HepG2 (cell line): ENCODE measurements at regions not wholly inside any gene's neighbourhood (a gene's known extent, or its start where the extent isn't known, plus 50 kb on each side); places are given as distances from the start of the nearest gene placed in this dataset.

Experiments
- ATAC-seq: fragments of 200-7000 bp; cut with Tn5 transposase; 3 replicates; pipeline ENCODE4 v1.9.1; 2020; ENCODE audit warnings: mild to moderate bottlenecking, moderate library complexity
- BruUV-seq: library from RNA; stranded (reverse); fragments of 400-500 nt; replicated peaks from 2 replicates; lab custom pipeline; 2021; lab: Mats Ljungman, UMichigan
- CTCF ChIA-PET: fragments of 300-600 bp; formaldehyde crosslinking; extraction: SDS; loops from one replicate; lab custom pipeline; 2021; ENCODE audit warnings: low total read pairs, inconsistent platforms, low intra/inter-chr PET ratio; lab: Yijun Ruan, JAX
- POLR2A ChIA-PET: fragments of 350-600 bp; sonication (Branson Sonifier 250); formaldehyde crosslinking; loops from one replicate; lab custom pipeline; 2020; ENCODE audit warnings: antibody characterized with exemption, inconsistent platforms; lab: Yijun Ruan, JAX
- DNase-seq: peaks from one replicate; pipeline ENCODE4 v3.0.0-alpha.2; 2015; ENCODE audit warnings: low spot score
- FAIRE-seq: peaks from 3 replicates; lab custom pipeline; 2011; peaks lifted over from hg19 to GRCh38; lab: Jason Lieb, UNC
- H2AFZ ChIP-seq: one replicate; pipeline ENCODE4 v1.6.1; 2011; ENCODE audit warnings: low read length, inconsistent platforms
- H3K27ac ChIP-seq: fragments of 300-600 bp; 3 replicates; pipeline ENCODE4 v1.8.0; 2011; ENCODE audit warnings: mixed run types, mild to moderate bottlenecking, mixed read lengths, low read length, inconsistent platforms; ENCODE audit not compliant: insufficient read depth; ENCODE audit errors: extremely low read length
- H3K27me3 ChIP-seq, 2 experiments: fragments of 200-600 bp in 1 of 2; 2 replicates in 1 of 2; 3 replicates in 1 of 2; pipeline versions ENCODE4 v1.6.0 to v1.8.0; 2011; ENCODE audit warnings: low read length in 2 of 2, mild to moderate bottlenecking in 2 of 2, moderate library complexity in 2 of 2, inconsistent platforms in 1 of 2; ENCODE audit not compliant: insufficient read depth in 2 of 2, control insufficient read depth in 1 of 2
- H3K36me3 ChIP-seq, 2 experiments: fragments of 200-600 bp in 1 of 2; replicated peaks in 1 of 2; 2 replicates in 1 of 2; 3 replicates in 1 of 2; pipeline versions ENCODE4 v1.5.1 to v1.8.0; 2011; ENCODE audit warnings: low read length in 2 of 2, inconsistent platforms in 1 of 2; ENCODE audit not compliant: insufficient read depth in 2 of 2, control insufficient read depth in 1 of 2
- H3K4me1 ChIP-seq: 2 replicates; pipeline ENCODE4 v1.5.1; 2012; ENCODE audit warnings: low read length, inconsistent platforms; ENCODE audit not compliant: insufficient read depth
- H3K4me2 ChIP-seq: 2 replicates; pipeline ENCODE4 v1.6.0; 2011; ENCODE audit warnings: low read depth, low read length, inconsistent platforms
- H3K4me3 ChIP-seq, 3 experiments: fragments of 200-600 bp in 1 of 3; sonication (generic), shearing (Covaris generic) in 1 of 3; replicated peaks in 1 of 3; 2 replicates each; pipeline ENCODE4 v1.5.1; 2011 to 2016; ENCODE audit warnings: low read length in 3 of 3, inconsistent platforms in 2 of 3, low read depth in 2 of 3, mild to moderate bottlenecking in 2 of 3, control low read depth in 1 of 3, mixed read lengths in 1 of 3; ENCODE audit not compliant: insufficient read depth in 1 of 3
- H3K79me2 ChIP-seq: one replicate; pipeline ENCODE4 v1.6.1; 2011; ENCODE audit warnings: low read length, inconsistent platforms; ENCODE audit not compliant: insufficient read depth
- H3K9ac ChIP-seq: 2 replicates; pipeline ENCODE4 v1.6.0; 2011; ENCODE audit warnings: mild to moderate bottlenecking, low read depth, low read length, inconsistent platforms; ENCODE audit not compliant: insufficient read depth
- H3K9me3 ChIP-seq: 2 replicates; pipeline ENCODE4 v1.5.1; 2012; ENCODE audit warnings: mild to moderate bottlenecking, low read length
- H4K20me1 ChIP-seq: 2 replicates; pipeline ENCODE4 v1.6.0; 2011; ENCODE audit warnings: inconsistent platforms, mild to moderate bottlenecking, low read length, moderate library complexity; ENCODE audit not compliant: insufficient read depth
- ARHGAP35 ChIP-seq: sonication (generic); formaldehyde crosslinking; IDR thresholded peaks from 2 replicates; pipeline ENCODE4 v1.9.0; 2022; ENCODE audit warnings: mild to moderate bottlenecking, inconsistent platforms, moderate library complexity, missing genetic modification reagents, borderline replicate concordance
- CTCF ChIP-seq: sonication (generic); formaldehyde crosslinking; IDR thresholded peaks from 2 replicates; pipeline ENCODE4 v1.5.0; 2020; ENCODE audit warnings: mild to moderate bottlenecking, missing genetic modification reagents, moderate library complexity
- ELF1 ChIP-seq: sonication (generic); formaldehyde crosslinking; IDR thresholded peaks from 2 replicates; pipeline ENCODE4 v1.4.0; 2020; ENCODE audit warnings: missing genetic modification reagents
- FOXA3 ChIP-seq: IDR thresholded peaks from 2 replicates; pipeline ENCODE4 v1.6.1; 2016; ENCODE audit warnings: missing genetic modification reagents, missing compliant biosample characterization
- HNRNPUL1 ChIP-seq: fragments of 200-400 bp; formaldehyde crosslinking; IDR thresholded peaks from 2 replicates; pipeline ENCODE4 v1.6.1; 2017; ENCODE audit warnings: low read depth, mild to moderate bottlenecking, low read length, moderate library complexity
- HOXA3 ChIP-seq: sonication (generic); formaldehyde crosslinking; IDR thresholded peaks from 2 replicates; pipeline ENCODE4 v1.5.0; 2020; ENCODE audit warnings: missing genetic modification reagents
- PCBP2 ChIP-seq: fragments of 200-400 bp; formaldehyde crosslinking; optimal IDR thresholded peaks from 2 replicates; pipeline ENCODE3; 2018; ENCODE audit warnings: low read length, low read depth; ENCODE audit not compliant: poor library complexity, severe bottlenecking
- SAP130 ChIP-seq: IDR thresholded peaks from 2 replicates; pipeline ENCODE4 v1.6.1; 2016; ENCODE audit warnings: low read depth
- SRSF9 ChIP-seq: fragments of 200-400 bp; formaldehyde crosslinking; IDR thresholded peaks from 2 replicates; pipeline ENCODE4 v1.6.1; 2018; ENCODE audit warnings: borderline replicate concordance, mild to moderate bottlenecking, low read depth, low read length; ENCODE audit not compliant: insufficient read depth, poor library complexity, severe bottlenecking
- U2AF2 ChIP-seq: fragments of 200-400 bp; formaldehyde crosslinking; IDR thresholded peaks from 2 replicates; pipeline ENCODE4 v1.6.1; 2017; ENCODE audit warnings: low read depth, mild to moderate bottlenecking, low read length
- ZFP82 ChIP-seq: sonication (generic); formaldehyde crosslinking; IDR thresholded peaks from 2 replicates; pipeline ENCODE4 v1.5.1; 2020; ENCODE audit warnings: mild to moderate bottlenecking, missing genetic modification reagents, borderline replicate concordance
- ZNF18 ChIP-seq: sonication (generic); formaldehyde crosslinking; IDR thresholded peaks from 2 replicates; pipeline ENCODE4 v1.8.0; 2022; ENCODE audit warnings: mild to moderate bottlenecking, missing genetic modification reagents; ENCODE audit not compliant: insufficient replicate concordance
- ZNF224 ChIP-seq: sonication (generic); formaldehyde crosslinking; IDR thresholded peaks from 2 replicates; pipeline ENCODE4 v1.5.0; 2020; ENCODE audit warnings: mild to moderate bottlenecking, missing genetic modification reagents
- ZNF30 ChIP-seq: sonication (generic); formaldehyde crosslinking; IDR thresholded peaks from 2 replicates; pipeline ENCODE4 v1.5.0; 2020; ENCODE audit warnings: mild to moderate bottlenecking, missing genetic modification reagents
- ZNF343 ChIP-seq: sonication (generic); formaldehyde crosslinking; IDR thresholded peaks from 2 replicates; pipeline ENCODE4 v1.4.0; 2020; ENCODE audit warnings: mild to moderate bottlenecking, missing genetic modification reagents
- ZNF513 ChIP-seq: sonication (generic); formaldehyde crosslinking; conservative IDR thresholded peaks from 2 replicates; pipeline ENCODE4 v1.5.0; 2020; ENCODE audit warnings: missing genetic modification reagents
- ZNF550 ChIP-seq: sonication (generic); formaldehyde crosslinking; IDR thresholded peaks from 2 replicates; pipeline ENCODE4 v1.4.0; 2020; ENCODE audit warnings: mild to moderate bottlenecking, missing genetic modification reagents, borderline replicate concordance
- ZNF556 ChIP-seq: sonication (generic); formaldehyde crosslinking; IDR thresholded peaks from 2 replicates; pipeline ENCODE4 v1.4.0; 2020; ENCODE audit warnings: mild to moderate bottlenecking, missing genetic modification reagents, borderline replicate concordance
- ZNF749 ChIP-seq: sonication (generic); formaldehyde crosslinking; IDR thresholded peaks from 2 replicates; pipeline ENCODE4 v1.8.0; 2022; ENCODE audit warnings: mild to moderate bottlenecking, missing genetic modification reagents, moderate library complexity, borderline replicate concordance
- ZNF761 ChIP-seq: sonication (generic); formaldehyde crosslinking; conservative IDR thresholded peaks from 2 replicates; pipeline ENCODE4 v1.4.0; 2020; ENCODE audit warnings: mild to moderate bottlenecking, missing genetic modification reagents
- ZNF775 ChIP-seq: sonication (generic); formaldehyde crosslinking; IDR thresholded peaks from 2 replicates; pipeline ENCODE4 v1.4.0; 2020; ENCODE audit warnings: missing genetic modification reagents, mild to moderate bottlenecking, moderate library complexity, borderline replicate concordance
- WGBS: methylation state at CpG from one replicate; pipeline ENCODE4 v1.1.6; 2017; ENCODE audit warnings: low lambda C conversion rate; 5-methylcytosine and 5-hydroxymethylcytosine counted together
- in situ Hi-C: cut with HindIII; loops from 2 replicates; pipeline ENCODE4 v1.10.0; 2017; ENCODE audit warnings: low pct_unique_long_range_greater_than_20kb; ENCODE audit not compliant: extremely low pct_ligation_motif_present
- intact Hi-C: fragments of 100-400 bp; cut with micrococcal nuclease; formaldehyde crosslinking; loops from one replicate; pipeline ENCODE4 v1.10.0; 2022; ENCODE audit not compliant: unreplicated experiment

- TF ChIP-seq HOXA3: no peak
- TF ChIP-seq ZFP82: no peak
- no peak for TF ChIP-seq ZNF343 (CRISPR knock-in tag)
- no peak for TF ChIP-seq ARHGAP35 (CRISPR knock-in tag)
- no peak for TF ChIP-seq FOXA3 (CRISPR knock-in tag)
Measured at GRCh38 chr11:28412029-28412428, 303.8 kb downstream of the METTL15 start (continued).

- POLR2A ChIA-PET: no interaction called here
- BruUV-seq: no TSS peak
- Histone ChIP-seq H2AFZ (no peak overlapping the region), H3K36me3 (no peaks in the 10 kb centered on the region; a peak in 1 of 5 replicates), H3K27ac (no peak overlapping the region), H3K27me3 (no peaks in the 10 kb centered on the region), H3K4me1 (peaks cover 6% of the 10 kb centered on the region), H4K20me1 (no peaks in the 10 kb centered on the region), H3K79me2 (no peaks in the 10 kb centered on the region), H3K9ac (no peak overlapping the region), H3K4me2 (no peak overlapping the region), H3K9me3 (no peaks in the 10 kb centered on the region), H3K4me3 (no peak overlapping the region)
- FAIRE-seq (no peak), DNase-seq (no peak), ATAC-seq (no peak)
- 73% methylated on average over 3 of the region's 3 CpGs for WGBS
- in situ Hi-C loops (no loop called here), intact Hi-C loops (no loop called here)
- CTCF ChIA-PET: no interaction called here
- TF ChIP-seq PCBP2 (no peak), U2AF2 (no peak), SAP130 (no peak), ZNF556 (CRISPR knock-in tag) (no peak), ZNF224 (no peak), ZNF18 (CRISPR knock-in tag) (no peak), ELF1 (CRISPR knock-in tag) (no peak), ZNF749 (CRISPR knock-in tag) (no peak), CTCF (CRISPR knock-in tag) (no peak), ZNF761 (CRISPR knock-in tag) (no peak), ZNF775 (CRISPR knock-in tag) (no peak), ZNF30 (CRISPR knock-in tag) (no peak), HNRNPUL1 (no peak), ZNF513 (no peak), SRSF9 (no peak), ZNF550 (no peak)
Measured at GRCh38 chr11:28401446-28401845, 293.3 kb downstream of the METTL15 start.
